T-helper 2 cell treated with Interferon-gamma antibody and Interleukin-4, amounts not matched to agents 5 μg/mL and 100 μg/mL, for 36 hours (primary cell): ENCODE measurements at regions not wholly inside any gene's neighbourhood (a gene's known extent, or its start where the extent isn't known, plus 50 kb on each side); places are given as distances from the start of the nearest gene placed in this dataset.

ENCODE experiments used
- DNase-seq: peaks from one replicate; pipeline ENCODE4 v3.0.0; 2021; ENCODE audit warnings: low spot score
- H3K27ac Mint-ChIP-seq: one replicate; pipeline ENCODE4 v1.8.0; 2021; ENCODE audit warnings: mild to moderate bottlenecking, mixed read lengths
- H3K27me3 Mint-ChIP-seq: one replicate; pipeline ENCODE4 v1.8.0; 2021; ENCODE audit warnings: low read depth, mixed read lengths
- H3K36me3 Mint-ChIP-seq: one replicate; pipeline ENCODE4 v1.8.0; 2021; ENCODE audit warnings: low read depth, mixed read lengths
- H3K4me1 Mint-ChIP-seq: one replicate; pipeline ENCODE4 v1.8.0; 2021; ENCODE audit warnings: low read depth, mixed read lengths
- H3K4me3 Mint-ChIP-seq: one replicate; pipeline ENCODE4 v1.8.0; 2022; ENCODE audit warnings: mild to moderate bottlenecking, moderate library complexity, mixed read lengths
- H3K9me3 Mint-ChIP-seq: one replicate; pipeline ENCODE4 v1.8.0; 2021; ENCODE audit warnings: mixed read lengths

DNA sequence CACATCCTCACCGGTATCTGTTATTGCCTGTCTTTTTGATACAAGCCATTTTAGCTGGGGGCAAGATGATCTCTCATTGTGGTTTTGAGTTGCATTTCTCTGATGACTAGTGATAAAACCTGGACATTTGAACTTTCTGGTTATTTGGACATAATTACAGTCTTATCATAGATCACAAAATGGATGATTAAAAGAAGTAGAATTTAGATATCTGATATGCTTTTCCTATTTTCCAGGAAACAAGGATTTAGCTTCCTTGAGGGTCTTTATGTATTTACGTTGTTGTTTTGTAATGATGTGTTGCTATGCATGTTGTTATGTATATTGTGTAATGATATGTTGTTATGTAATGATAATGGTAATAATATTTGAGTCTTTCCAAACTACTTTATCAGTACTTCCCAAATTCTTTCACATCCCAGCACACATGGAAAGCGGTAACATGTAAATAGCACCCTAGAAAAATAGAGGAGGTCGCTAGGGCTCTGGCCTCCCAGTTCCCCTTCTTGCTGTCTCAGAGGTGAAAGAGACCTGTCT lies 53.8 kb downstream of the GJD2 start:
- no peak for DNase-seq
- Mint-ChIP-seq H3K27ac (no peak overlapping the region), H3K9me3 (no peaks in the 10 kb centered on the region), H3K4me3 (no peak overlapping the region), H3K27me3 (peaks cover 32% of the 10 kb centered on the region), H3K4me1 (no peaks in the 10 kb centered on the region), H3K36me3 (no peaks in the 10 kb centered on the region)

DNA sequence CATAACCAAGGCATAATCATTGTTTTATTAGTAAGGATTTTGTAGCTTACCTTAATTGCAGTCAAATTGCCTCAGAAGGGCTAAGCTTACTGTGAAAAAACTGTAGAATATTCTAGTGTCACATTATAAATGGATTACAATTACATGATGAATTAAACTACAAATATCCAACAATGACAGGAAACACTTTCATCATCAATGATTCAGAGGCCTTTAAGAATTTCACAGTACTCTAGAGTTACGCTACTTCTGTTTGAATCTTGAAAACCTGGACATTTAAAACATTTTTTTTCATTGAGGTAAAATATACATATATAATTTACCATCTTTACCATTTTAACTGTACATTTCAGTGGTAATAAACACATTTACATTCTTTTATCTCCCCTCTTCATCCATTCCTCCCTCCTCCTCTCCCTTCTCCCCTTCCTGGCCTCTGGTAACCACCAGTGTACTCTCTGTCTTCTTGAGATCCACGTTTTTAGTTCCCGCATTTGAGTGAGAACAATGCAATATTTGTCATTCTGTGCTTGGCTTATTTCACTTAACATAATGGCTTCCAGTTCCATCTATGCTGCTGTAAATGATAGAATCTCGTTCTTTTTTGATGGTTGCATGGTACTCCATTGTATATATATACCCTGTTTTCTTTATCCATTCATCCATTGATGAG lies 54.7 kb downstream of the GJD2 start:
- H3K9me3 Mint-ChIP-seq = no peaks in the 10 kb centered on the region
- no peak overlapping the region for H3K4me3 Mint-ChIP-seq
- H3K27me3 Mint-ChIP-seq = peaks cover 26% of the 10 kb centered on the region
- H3K27ac Mint-ChIP-seq = no peak overlapping the region
- no peaks in the 10 kb centered on the region for H3K36me3 Mint-ChIP-seq
- no peaks in the 10 kb centered on the region for H3K4me1 Mint-ChIP-seq
- no peak for DNase-seq

DNA sequence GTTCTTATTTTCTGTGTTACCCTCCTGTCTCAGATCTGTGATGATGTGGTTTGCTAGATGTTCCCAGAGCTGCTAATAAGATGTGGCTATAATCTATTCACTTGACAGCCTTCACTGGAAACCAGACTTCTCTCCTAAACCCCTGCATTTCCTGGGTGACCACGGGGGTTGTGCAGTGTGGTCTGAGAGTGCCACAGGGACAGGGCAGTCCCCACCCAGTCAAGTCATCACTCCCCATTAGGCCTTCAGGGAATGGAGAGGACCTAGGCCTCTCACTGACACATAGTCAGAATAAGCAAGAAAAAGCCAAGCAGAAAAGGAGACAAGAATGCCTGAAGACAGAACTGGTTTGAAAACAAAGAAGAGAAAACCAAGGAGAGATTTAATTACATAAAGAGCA lies 58.3 kb downstream of the GJD2 start:
- no peak overlapping the region for H3K4me3 Mint-ChIP-seq
- H3K27me3 Mint-ChIP-seq = peaks cover 14% of the 10 kb centered on the region
- no peaks in the 10 kb centered on the region for H3K36me3 Mint-ChIP-seq
- no peak overlapping the region for H3K27ac Mint-ChIP-seq
- no peaks in the 10 kb centered on the region for H3K4me1 Mint-ChIP-seq
- no peak for DNase-seq
- no peaks in the 10 kb centered on the region for H3K9me3 Mint-ChIP-seq

GRCh38 chr15:34693053-34693744 lies 61.6 kb downstream of the GJD2 start:
- H3K4me1 Mint-ChIP-seq = peaks cover 4% of the 10 kb centered on the region

DNA sequence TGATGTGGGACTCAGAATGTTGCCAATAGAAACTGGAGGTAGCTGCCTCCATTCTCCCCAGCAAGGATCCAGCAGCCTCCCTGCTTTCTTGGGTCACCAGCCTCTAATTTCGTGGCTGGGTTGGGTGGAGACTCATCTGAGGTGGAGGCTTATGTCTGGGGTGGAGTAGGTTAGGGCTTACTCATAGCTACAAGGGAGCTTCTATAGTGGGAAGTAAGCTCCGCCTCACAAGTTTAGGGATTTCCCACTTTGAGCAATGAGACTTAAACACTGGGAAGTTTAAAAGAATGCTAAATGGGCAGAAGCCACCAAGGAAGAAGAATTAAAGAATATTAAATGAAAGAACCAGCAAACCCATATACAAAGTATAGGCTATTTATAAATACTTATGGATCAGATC lies 63.8 kb downstream of the GJD2 start:
- no peaks in the 10 kb centered on the region for H3K36me3 Mint-ChIP-seq

More at GRCh38 chr15:34693053-34693744, 61.6 kb downstream of the GJD2 start:
- Mint-ChIP-seq H3K4me3 (no peak overlapping the region), H3K27ac (no peak overlapping the region), H3K36me3 (no peaks in the 10 kb centered on the region), H3K9me3 (peaks cover 4% of the 10 kb centered on the region), H3K27me3 (peaks cover 4% of the 10 kb centered on the region)
- no peak for DNase-seq

DNA sequence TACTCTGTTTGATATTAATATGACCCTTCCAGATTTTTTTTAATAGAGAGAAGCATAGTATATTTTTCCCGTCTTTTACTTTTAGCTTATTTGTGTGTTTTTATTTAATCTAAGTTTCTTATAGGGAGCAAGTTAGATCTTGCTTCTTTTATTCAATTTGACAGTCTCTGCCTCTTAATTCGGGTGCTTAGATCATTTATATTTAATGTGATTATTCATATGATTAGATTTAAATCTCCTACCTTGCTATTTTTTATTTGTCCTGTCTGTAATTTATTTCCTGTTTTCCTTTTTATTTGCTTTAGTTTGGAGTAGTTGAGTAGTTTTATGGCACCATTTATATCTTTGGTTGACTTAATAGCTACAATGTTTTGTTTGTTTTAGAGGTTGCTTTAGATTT lies 66.1 kb downstream of the GJD2 start:
- peaks cover 4% of the 10 kb centered on the region for H3K9me3 Mint-ChIP-seq
- H3K4me3 Mint-ChIP-seq = no peak overlapping the region
- DNase-seq = no peak
- H3K27ac Mint-ChIP-seq = no peak overlapping the region
- peaks cover 4% of the 10 kb centered on the region for H3K4me1 Mint-ChIP-seq
- no peaks in the 10 kb centered on the region for H3K36me3 Mint-ChIP-seq
- H3K27me3 Mint-ChIP-seq = peaks cover 4% of the 10 kb centered on the region

More for the DNA sequence above, 63.8 kb downstream of the GJD2 start:
- H3K4me3 Mint-ChIP-seq = no peak overlapping the region
- H3K27me3 Mint-ChIP-seq = peaks cover 4% of the 10 kb centered on the region
- H3K27ac Mint-ChIP-seq = no peak overlapping the region
- DNase-seq = no peak
- H3K9me3 Mint-ChIP-seq = peaks cover 4% of the 10 kb centered on the region
- H3K4me1 Mint-ChIP-seq = peaks cover 4% of the 10 kb centered on the region

DNA sequence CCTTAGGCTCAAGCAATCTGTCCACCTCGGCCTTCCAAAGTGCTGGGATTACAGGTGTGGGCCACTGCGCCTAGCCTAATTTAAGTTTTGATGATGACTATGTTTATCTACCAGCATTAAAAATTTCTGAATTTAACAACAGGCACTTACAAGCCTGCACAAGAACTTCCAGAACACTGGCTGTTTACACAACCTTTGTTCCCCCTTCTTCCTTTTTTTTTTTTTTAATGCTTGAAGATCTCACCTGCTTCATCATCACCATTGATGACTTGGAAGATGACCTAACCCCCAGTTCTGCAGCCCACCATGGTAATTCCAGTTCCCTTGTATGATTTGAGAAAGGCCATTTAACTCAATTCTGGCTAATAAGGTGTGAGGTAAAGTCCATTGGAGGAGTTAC lies 70.4 kb downstream of the GJD2 start:
- DNase-seq = no peak
- no peak overlapping the region for H3K4me3 Mint-ChIP-seq
- no peaks in the 10 kb centered on the region for H3K4me1 Mint-ChIP-seq
- no peak overlapping the region for H3K27ac Mint-ChIP-seq
- H3K27me3 Mint-ChIP-seq = peaks cover 5% of the 10 kb centered on the region
- no peaks in the 10 kb centered on the region for H3K36me3 Mint-ChIP-seq
- H3K9me3 Mint-ChIP-seq = peaks cover 4% of the 10 kb centered on the region

DNA sequence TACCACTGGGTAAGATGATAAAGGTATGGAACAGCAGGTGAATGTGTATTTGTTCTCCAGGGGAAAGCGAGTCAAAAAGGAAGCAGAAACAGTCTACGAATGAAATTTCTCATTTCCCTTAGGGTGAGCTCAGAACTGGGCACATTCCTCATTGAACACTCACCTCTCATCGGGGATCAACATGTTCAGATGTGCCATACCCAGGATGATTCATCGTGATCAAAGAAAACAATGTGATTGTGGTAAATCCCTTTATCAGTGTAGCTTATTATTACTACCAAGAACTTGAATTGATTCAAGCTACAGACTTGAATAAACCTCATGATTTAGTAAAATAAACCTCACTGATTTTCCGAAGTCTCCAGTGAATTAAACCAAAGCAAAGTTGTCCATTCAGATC lies 72.1 kb downstream of the GJD2 start:
- no peak for DNase-seq
- no peaks in the 10 kb centered on the region for H3K9me3 Mint-ChIP-seq
- no peaks in the 10 kb centered on the region for H3K4me1 Mint-ChIP-seq
- peaks cover 5% of the 10 kb centered on the region for H3K27me3 Mint-ChIP-seq
- H3K27ac Mint-ChIP-seq = no peak overlapping the region
- no peaks in the 10 kb centered on the region for H3K36me3 Mint-ChIP-seq
- no peak overlapping the region for H3K4me3 Mint-ChIP-seq

- Mint-ChIP-seq H3K27ac (no peak overlapping the region), H3K4me1 (no peaks in the 10 kb centered on the region), H3K27me3 (peaks cover 12% of the 10 kb centered on the region), H3K9me3 (no peaks in the 10 kb centered on the region), H3K36me3 (no peaks in the 10 kb centered on the region), H3K4me3 (no peak overlapping the region)
- no peak for DNase-seq
Observed at GRCh38 chr15:34679291-34679690, 75.5 kb downstream of the GJD2 start.

DNA sequence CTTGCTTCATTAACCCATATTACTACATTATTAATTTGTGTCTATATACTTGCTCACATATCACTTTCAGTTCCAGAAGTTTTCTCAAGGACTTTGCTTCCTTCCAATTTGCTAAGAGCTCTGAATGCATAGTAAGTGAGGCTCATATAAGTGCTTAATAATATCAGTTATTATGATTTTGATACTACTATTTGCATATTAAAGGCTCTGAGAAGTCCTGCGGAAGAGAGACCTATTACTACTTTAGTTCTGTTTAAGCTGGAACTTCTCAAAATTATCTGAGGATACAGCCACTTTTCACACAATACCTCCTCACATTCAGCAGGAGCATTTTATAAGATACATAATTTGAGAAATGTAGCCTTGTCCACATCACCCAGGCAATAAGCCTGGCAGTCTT lies 81.6 kb downstream of the GJD2 start:
- H3K4me3 Mint-ChIP-seq = no peak overlapping the region
- H3K27ac Mint-ChIP-seq = no peak overlapping the region
- H3K36me3 Mint-ChIP-seq = no peaks in the 10 kb centered on the region
- no peaks in the 10 kb centered on the region for H3K9me3 Mint-ChIP-seq
- no peak for DNase-seq
- no peaks in the 10 kb centered on the region for H3K4me1 Mint-ChIP-seq
- H3K27me3 Mint-ChIP-seq = peaks cover 26% of the 10 kb centered on the region

DNA sequence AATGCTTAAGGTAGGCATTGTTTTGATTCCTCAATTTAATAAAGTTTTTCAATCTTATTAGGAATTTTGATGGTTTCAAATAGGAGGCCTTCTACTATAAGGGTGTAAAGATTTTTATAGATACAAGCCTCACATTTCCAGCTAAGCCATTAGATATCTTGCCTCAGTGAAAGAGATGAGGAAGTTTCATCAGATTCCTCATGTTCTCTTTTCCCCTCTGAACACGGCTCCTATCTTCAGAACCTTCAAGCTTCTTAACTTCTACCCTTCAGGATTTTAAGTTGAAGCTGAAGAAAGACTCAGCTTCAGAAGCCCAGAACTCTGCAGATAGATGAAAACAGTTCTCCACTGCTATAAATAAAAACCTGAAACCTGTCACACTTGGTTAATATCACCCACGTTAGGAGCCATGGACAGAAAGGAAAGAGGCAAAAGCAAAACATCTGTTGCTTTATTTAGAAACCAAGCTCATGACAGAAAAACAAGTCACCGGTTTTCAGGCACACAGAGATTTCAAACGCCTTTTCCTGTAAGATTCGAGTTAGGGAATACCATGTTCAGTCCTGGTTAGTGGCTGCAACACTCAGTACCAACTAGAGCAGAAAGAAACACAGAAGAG lies 82.2 kb upstream of the GOLGA8B start:
- no peak for DNase-seq
- Mint-ChIP-seq H3K27me3 (peaks cover 25% of the 10 kb centered on the region), H3K27ac (no peak overlapping the region), H3K36me3 (no peaks in the 10 kb centered on the region), H3K9me3 (no peaks in the 10 kb centered on the region), H3K4me1 (no peaks in the 10 kb centered on the region), H3K4me3 (no peak overlapping the region)

DNA sequence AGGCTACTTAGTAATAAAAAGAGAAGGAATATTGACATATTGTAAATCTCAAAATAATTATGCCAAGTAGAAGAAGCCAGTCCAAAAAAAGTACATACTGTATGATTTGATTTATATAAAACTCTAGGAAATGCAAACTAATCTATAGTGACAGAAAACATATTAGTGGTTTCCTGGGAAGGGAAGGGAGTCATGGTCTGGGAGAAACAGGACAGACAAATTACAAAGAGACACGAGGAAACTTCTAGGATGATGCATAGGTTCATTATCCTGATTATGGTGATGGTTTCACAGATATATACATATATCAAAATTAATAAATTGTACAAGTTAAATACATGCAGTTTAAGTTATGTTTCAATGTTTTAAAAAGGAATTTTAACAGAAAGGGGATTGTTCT lies 81.0 kb upstream of the GOLGA8B start:
- Mint-ChIP-seq H3K27ac (no peak overlapping the region), H3K4me1 (no peaks in the 10 kb centered on the region), H3K36me3 (no peaks in the 10 kb centered on the region), H3K9me3 (no peaks in the 10 kb centered on the region), H3K27me3 (peaks cover 30% of the 10 kb centered on the region), H3K4me3 (no peak overlapping the region)
- DNase-seq = no peak

DNA sequence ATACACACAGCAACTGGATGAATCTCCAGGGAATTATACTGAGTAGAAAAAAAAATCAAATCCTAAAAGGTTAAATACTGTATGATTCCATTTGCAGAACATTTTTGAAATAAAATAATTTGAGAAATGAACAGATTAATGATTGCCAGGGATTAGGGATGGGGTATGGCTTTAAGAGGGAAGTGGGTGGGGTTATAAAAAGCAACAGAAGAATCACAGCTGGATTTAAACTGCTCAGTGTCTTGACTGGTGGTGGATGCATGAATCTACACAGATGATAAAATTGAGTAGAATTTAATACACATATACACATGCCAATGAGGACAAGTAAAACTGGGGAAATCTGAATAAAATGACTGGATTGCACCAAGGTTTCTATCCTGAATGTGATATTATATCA lies 79.7 kb upstream of the GOLGA8B start:
- H3K9me3 Mint-ChIP-seq = no peaks in the 10 kb centered on the region
- no peak for DNase-seq

GRCh38 chr15:34659056-34659455 lies 75.6 kb upstream of the GOLGA8B start:
- peaks cover 32% of the 10 kb centered on the region for H3K27me3 Mint-ChIP-seq
- no peak overlapping the region for H3K4me3 Mint-ChIP-seq
- H3K27ac Mint-ChIP-seq = no peak overlapping the region
- DNase-seq = no peak
- H3K9me3 Mint-ChIP-seq = no peaks in the 10 kb centered on the region
- no peaks in the 10 kb centered on the region for H3K4me1 Mint-ChIP-seq
- no peaks in the 10 kb centered on the region for H3K36me3 Mint-ChIP-seq

More for the DNA sequence above, 79.7 kb upstream of the GOLGA8B start:
- H3K27ac Mint-ChIP-seq = no peak overlapping the region
- H3K36me3 Mint-ChIP-seq = no peaks in the 10 kb centered on the region
- no peaks in the 10 kb centered on the region for H3K4me1 Mint-ChIP-seq
- H3K4me3 Mint-ChIP-seq = no peak overlapping the region
- peaks cover 34% of the 10 kb centered on the region for H3K27me3 Mint-ChIP-seq
